ENCODE measurements at regions not wholly inside any gene's neighbourhood (a gene's known extent, or its start where the extent isn't known, plus 50 kb on each side); places are given as distances from the start of the nearest gene placed in this dataset.
"Not testable (repeated sequence)": the region's sequence is repeated elsewhere in the genome, so short reads cannot be mapped to it uniquely, and the experiment has no call there.

GRCh38 chr18:75977081-75977480 is 518.0 kb downstream of the ZNF516 start:
- intact Hi-C loops (cut with DNase I), result no loop called here
- Histone ChIP-seq H3K9me3 (no peaks in the 10 kb centered on the region), H3K27ac (no peak overlapping the region)

GRCh38 chr18:75970212-75970611 is 524.8 kb downstream of the ZNF516 start:
- H3K9me3 ChIP-seq, result no peaks in the 10 kb centered on the region
- no peaks in the 10 kb centered on the region for H3K4me1 ChIP-seq
- H3K9ac ChIP-seq (ENCODE audit: low read depth in 2 of 2, low read length in 2 of 2), result no peak overlapping the region
- H3K36me3 ChIP-seq, result no peaks in the 10 kb centered on the region
- no peaks in the 10 kb centered on the region for H3K27me3 ChIP-seq
- TF ChIP-seq CTCF (IDR thresholded peaks at IDR 0.05), result no peak
- intact Hi-C loops (cut with DNase I), result no loop called here
- no peak overlapping the region for H3K4me3 ChIP-seq
- no peak overlapping the region for H3K27ac ChIP-seq
- no peak for DNase-seq

More at GRCh38 chr18:75977081-75977480, 518.0 kb downstream of the ZNF516 start:
- no peaks in the 10 kb centered on the region for H3K36me3 ChIP-seq
- no peaks in the 10 kb centered on the region for H3K4me1 ChIP-seq
- H3K9ac ChIP-seq (ENCODE audit: low read depth in 2 of 2, low read length in 2 of 2), result no peak overlapping the region
- no peak for TF ChIP-seq CTCF (IDR thresholded peaks at IDR 0.05)
- no peak overlapping the region for H3K4me3 ChIP-seq
- DNase-seq, result no peak
- no peaks in the 10 kb centered on the region for H3K27me3 ChIP-seq

- intact Hi-C loops (cut with DNase I), result no loop called here
Measured at GRCh38 chr18:75966431-75966830, 528.6 kb downstream of the ZNF516 start.

GRCh38 chr18:75962036-75962572 is 532.9 kb downstream of the ZNF516 start:
- no peak for DNase-seq

More at GRCh38 chr18:75966431-75966830, 528.6 kb downstream of the ZNF516 start:
- DNase-seq, result no peak
- H3K27me3 ChIP-seq, result no peaks in the 10 kb centered on the region
- H3K4me3 ChIP-seq, result no peak overlapping the region
- H3K4me1 ChIP-seq, result no peaks in the 10 kb centered on the region
- no peak for TF ChIP-seq CTCF (IDR thresholded peaks at IDR 0.05)
- no peaks in the 10 kb centered on the region for H3K36me3 ChIP-seq
- no peak overlapping the region for H3K27ac ChIP-seq
- H3K9ac ChIP-seq (ENCODE audit: low read depth in 2 of 2, low read length in 2 of 2), result no peak overlapping the region
- H3K9me3 ChIP-seq, result no peaks in the 10 kb centered on the region

GRCh38 chr18:75960356-75960755 is 532.9 kb upstream of the SMIM21 start:
- H3K4me3 ChIP-seq; H3K36me3 ChIP-seq; H3K9ac ChIP-seq (ENCODE audit: low read depth in 2 of 2, low read length in 2 of 2); H3K27me3 ChIP-seq; intact Hi-C loops (cut with DNase I); DNase-seq; H3K9me3 ChIP-seq; H3K4me1 ChIP-seq; H3K27ac ChIP-seq: not testable (repeated sequence)

More at GRCh38 chr18:75962036-75962572, 532.9 kb downstream of the ZNF516 start:
- H3K36me3 ChIP-seq, result no peaks in the 10 kb centered on the region
- no peaks in the 10 kb centered on the region for H3K4me1 ChIP-seq
- no peak overlapping the region for H3K4me3 ChIP-seq
- no peaks in the 10 kb centered on the region for H3K9me3 ChIP-seq
- no peak for TF ChIP-seq CTCF (IDR thresholded peaks at IDR 0.05)
- no peak overlapping the region for H3K9ac ChIP-seq (ENCODE audit: low read depth in 2 of 2, low read length in 2 of 2)
- intact Hi-C loops (cut with DNase I), result no loop called here
- H3K27ac ChIP-seq, result no peak overlapping the region
- H3K27me3 ChIP-seq, result no peaks in the 10 kb centered on the region

GRCh38 chr18:75959150-75959549 is 531.6 kb upstream of the SMIM21 start:
- H3K27ac ChIP-seq, result no peak overlapping the region
- H3K27me3 ChIP-seq, result no peaks in the 10 kb centered on the region
- no peak for DNase-seq
- intact Hi-C loops (cut with DNase I), result no loop called here
- no peak overlapping the region for H3K9ac ChIP-seq (ENCODE audit: low read depth in 2 of 2, low read length in 2 of 2)
- no peaks in the 10 kb centered on the region for H3K36me3 ChIP-seq
- no peak for TF ChIP-seq CTCF (IDR thresholded peaks at IDR 0.05)
- H3K4me3 ChIP-seq, result no peak overlapping the region
- H3K4me1 ChIP-seq, result no peaks in the 10 kb centered on the region
- no peaks in the 10 kb centered on the region for H3K9me3 ChIP-seq
